ENCODE measurements at regions not wholly inside any gene's neighbourhood (a gene's known extent, or its start where the extent isn't known, plus 50 kb on each side); places are given as distances from the start of the nearest gene placed in this dataset.

GRCh38 chr2:15752552-15753232, 161.0 kb downstream of the DDX1 start:
- TF ChIP-seq CTCF (IDR thresholded peaks at IDR 0.05; ENCODE audit: low read depth, low read length) = no peak
- H3K4me3 ChIP-seq (ENCODE audit: low read depth, low read length) = no peak overlapping the region
- ChIA-PET POLR2A (no interaction called here), CTCF (no interaction called here)
- no peak overlapping the region for H3K27ac ChIP-seq (ENCODE audit: low read depth, low read length)
- H3K9me3 ChIP-seq (ENCODE audit: control insufficient read depth, insufficient read depth, low read length) = peaks cover 3% of the 10 kb centered on the region; the same call in 1 of the 2 replicates
- H3K27me3 ChIP-seq (ENCODE audit: control insufficient read depth, insufficient read depth, low read length) = peaks cover 4% of the 10 kb centered on the region
- DNase-seq (ENCODE audit: low read depth, low spot score) = no peak

GRCh38 chr2:15753233-15753798, 161.6 kb downstream of the DDX1 start:
- no peak for DNase-seq (ENCODE audit: low read depth, low spot score)
- Histone ChIP-seq H3K27me3 (ENCODE audit: control insufficient read depth, insufficient read depth, low read length) (peaks cover 4% of the 10 kb centered on the region), H3K27ac (ENCODE audit: low read depth, low read length) (no peak overlapping the region), H3K4me3 (ENCODE audit: low read depth, low read length) (no peak overlapping the region), H3K9me3 (ENCODE audit: control insufficient read depth, insufficient read depth, low read length) (peaks cover 3% of the 10 kb centered on the region; the same call in 1 of the 2 replicates)
- CTCF ChIA-PET = no interaction called here
- POLR2A ChIA-PET = no interaction called here
- TF ChIP-seq CTCF (IDR thresholded peaks at IDR 0.05; ENCODE audit: low read depth, low read length) = no peak

GRCh38 chr2:15753811-15754702, 162.4 kb downstream of the DDX1 start:
- no peak for TF ChIP-seq CTCF (IDR thresholded peaks at IDR 0.05; ENCODE audit: low read depth, low read length)
- CTCF ChIA-PET = no interaction called here

GRCh38 chr2:15754703-15755099, 163.0 kb downstream of the DDX1 start:
- CTCF ChIA-PET = no interaction called here
- Histone ChIP-seq H3K27ac (ENCODE audit: low read depth, low read length) (no peak overlapping the region), H3K9me3 (ENCODE audit: control insufficient read depth, insufficient read depth, low read length) (peaks cover 3% of the 10 kb centered on the region; the same call in 1 of the 2 replicates), H3K4me3 (ENCODE audit: low read depth, low read length) (no peak overlapping the region), H3K27me3 (ENCODE audit: control insufficient read depth, insufficient read depth, low read length) (peaks cover 4% of the 10 kb centered on the region)
- POLR2A ChIA-PET = no interaction called here
- no peak for TF ChIP-seq CTCF (IDR thresholded peaks at IDR 0.05; ENCODE audit: low read depth, low read length)
- DNase-seq (ENCODE audit: low read depth, low spot score) = no peak

More at GRCh38 chr2:15753811-15754702, 162.4 kb downstream of the DDX1 start:
- no peak for DNase-seq (ENCODE audit: low read depth, low spot score)
- Histone ChIP-seq H3K27me3 (ENCODE audit: control insufficient read depth, insufficient read depth, low read length) (peaks cover 4% of the 10 kb centered on the region), H3K27ac (ENCODE audit: low read depth, low read length) (no peak overlapping the region), H3K4me3 (ENCODE audit: low read depth, low read length) (no peak overlapping the region), H3K9me3 (ENCODE audit: control insufficient read depth, insufficient read depth, low read length) (peaks cover 3% of the 10 kb centered on the region; the same call in 1 of the 2 replicates)
- POLR2A ChIA-PET = no interaction called here

- Histone ChIP-seq H3K27ac (ENCODE audit: low read depth, low read length) (no peak overlapping the region), H3K27me3 (ENCODE audit: control insufficient read depth, insufficient read depth, low read length) (peaks cover 4% of the 10 kb centered on the region), H3K4me3 (ENCODE audit: low read depth, low read length) (no peak overlapping the region), H3K9me3 (ENCODE audit: control insufficient read depth, insufficient read depth, low read length) (peaks cover 3% of the 10 kb centered on the region; the same call in 1 of the 2 replicates)
- ChIA-PET CTCF (no interaction called here), POLR2A (no interaction called here)
- no peak for DNase-seq (ENCODE audit: low read depth, low spot score)
- no peak for TF ChIP-seq CTCF (IDR thresholded peaks at IDR 0.05; ENCODE audit: low read depth, low read length)
These were observed 163.9 kb downstream of the DDX1 start for GRCh38 chr2:15755528-15755927.

Data from AG04450 (cell line).